RCC 7860 (cell line): ENCODE measurements at regions not wholly inside any gene's neighbourhood (a gene's known extent, or its start where the extent isn't known, plus 50 kb on each side); places are given as distances from the start of the nearest gene placed in this dataset.
"Not testable (repeated sequence)": the region's sequence is repeated elsewhere in the genome, so short reads cannot be mapped to it uniquely, and the experiment has no call there.

Source experiments
- DNase-seq: peaks from one replicate; pipeline ENCODE4 v3.0.0-alpha.2; 2015; ENCODE audit warnings: low spot score
- FAIRE-seq: peaks from 2 replicates; lab custom pipeline; 2012; peaks lifted over from hg19 to GRCh38; lab: Jason Lieb, UNC

DNA sequence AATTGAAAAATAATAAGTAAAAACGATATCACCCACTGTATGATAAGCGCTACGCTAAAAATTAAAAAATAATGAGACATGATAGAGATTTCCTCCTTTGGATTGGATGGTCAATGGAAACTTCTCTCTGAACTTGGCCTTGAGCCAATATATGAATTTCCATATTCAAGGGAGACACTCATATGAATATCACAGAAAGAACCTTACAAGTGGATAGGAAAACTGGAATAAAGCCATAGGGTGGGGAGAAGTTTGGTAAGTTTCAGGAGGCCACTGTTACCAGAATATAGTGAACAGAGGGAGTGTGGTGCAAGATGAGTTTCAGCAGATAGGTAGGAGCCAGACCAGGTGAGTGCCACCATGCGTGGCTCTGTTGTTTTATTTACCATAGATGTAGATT lies 147.2 kb downstream of the SEM1 start:
- DNase-seq (no peak), FAIRE-seq (no peak)

DNA sequence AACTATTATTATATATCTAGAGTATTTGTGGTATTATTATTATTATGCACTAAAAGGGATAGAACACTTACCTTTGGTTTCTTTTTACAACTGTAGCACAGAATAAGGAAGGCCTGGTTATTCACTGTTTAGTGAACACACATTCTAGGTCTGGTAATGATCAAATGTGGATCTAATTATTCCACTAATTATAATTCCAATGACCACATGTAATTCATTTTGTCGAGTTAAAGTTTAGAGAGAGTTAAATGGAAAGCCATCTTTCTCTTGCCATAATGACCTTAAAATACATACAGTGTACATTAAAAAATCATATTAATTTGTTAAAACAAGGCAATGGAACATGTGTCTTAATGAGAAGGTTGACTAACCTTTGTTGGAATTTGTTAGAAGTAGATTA lies 147.8 kb downstream of the SEM1 start:
- no peak for FAIRE-seq
- DNase-seq: no peak

DNA sequence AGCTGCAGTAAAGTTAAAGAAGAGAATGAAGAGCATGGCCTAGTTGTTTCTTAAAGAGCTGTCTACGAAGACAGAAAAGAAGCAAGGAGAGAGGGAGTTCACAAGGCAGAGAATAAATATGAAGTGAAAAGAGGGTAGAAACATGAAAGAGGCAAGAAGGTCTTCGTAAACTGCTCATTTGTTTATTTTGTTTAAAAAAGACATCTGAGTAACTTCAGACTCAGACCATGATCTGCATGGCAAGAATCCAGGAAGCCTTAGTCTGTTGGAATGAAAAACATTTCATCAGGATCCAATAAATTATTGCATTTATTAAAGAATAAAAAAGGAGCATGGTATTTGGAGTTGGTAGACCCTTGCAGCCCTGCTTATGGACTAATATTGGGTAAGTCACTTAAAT lies 151.1 kb downstream of the SEM1 start:
- DNase-seq: no peak
- no peak for FAIRE-seq

DNA sequence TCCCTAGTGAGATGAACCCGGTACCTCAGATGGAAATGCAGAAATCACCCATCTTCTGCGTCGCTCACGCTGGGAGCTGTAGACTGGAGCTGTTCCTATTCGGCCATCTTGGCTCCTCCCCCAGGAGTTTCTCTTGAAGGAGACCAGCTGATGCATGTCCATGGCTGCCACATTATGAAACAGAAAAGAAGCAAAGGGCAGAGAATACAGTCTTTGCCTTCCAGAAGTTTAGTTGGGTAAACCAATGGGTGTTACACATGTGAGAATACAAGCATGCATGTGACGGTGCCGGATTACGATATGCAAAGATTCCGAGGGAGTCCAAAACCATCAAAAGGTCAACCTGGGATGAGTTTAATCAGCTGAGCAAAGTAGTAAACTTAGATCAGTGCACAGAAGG lies 151.6 kb downstream of the SEM1 start:
- no peak for DNase-seq
- no peak for FAIRE-seq

DNA sequence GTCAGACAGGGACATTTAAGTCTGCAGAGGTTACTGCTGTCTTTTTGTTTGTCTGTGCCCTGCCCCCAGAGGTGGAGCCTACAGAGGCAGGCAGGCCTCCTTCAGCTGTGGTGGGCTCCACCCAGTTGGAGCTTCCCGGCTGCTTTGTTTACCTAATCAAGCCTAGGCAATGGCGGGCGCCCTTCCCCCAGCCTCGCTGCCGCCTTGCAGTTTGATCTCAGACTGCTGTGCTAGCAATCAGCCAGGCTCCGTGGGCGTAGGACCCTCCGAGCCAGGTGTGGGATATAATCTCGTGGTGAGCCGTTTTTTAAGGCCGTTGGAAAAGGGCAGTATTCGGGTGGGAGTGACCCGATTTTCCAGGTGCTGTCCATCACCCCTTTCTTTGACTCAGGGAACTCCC lies 152.0 kb downstream of the SEM1 start:
- DNase-seq, FAIRE-seq: not testable (repeated sequence)

DNA sequence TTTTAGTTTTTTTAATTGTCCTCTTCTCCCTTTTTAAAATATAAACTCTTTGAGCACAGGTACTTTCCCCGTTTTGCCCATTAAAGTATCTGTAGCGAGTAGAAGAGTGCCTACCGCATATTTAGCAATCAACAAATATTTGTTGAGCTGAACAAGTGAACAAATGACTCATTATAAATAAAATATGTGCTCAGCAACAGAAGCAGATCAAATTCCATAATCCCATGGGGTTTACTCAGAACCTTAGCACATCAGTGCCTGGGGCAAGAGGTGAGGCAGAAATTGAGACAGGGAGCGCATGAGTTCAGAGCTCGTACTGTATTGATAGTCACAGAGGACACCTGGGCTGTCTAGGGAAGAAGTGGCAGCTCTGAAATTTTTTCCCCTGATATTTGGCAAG lies 161.0 kb downstream of the SEM1 start:
- FAIRE-seq (no peak), DNase-seq (no peak)

DNA sequence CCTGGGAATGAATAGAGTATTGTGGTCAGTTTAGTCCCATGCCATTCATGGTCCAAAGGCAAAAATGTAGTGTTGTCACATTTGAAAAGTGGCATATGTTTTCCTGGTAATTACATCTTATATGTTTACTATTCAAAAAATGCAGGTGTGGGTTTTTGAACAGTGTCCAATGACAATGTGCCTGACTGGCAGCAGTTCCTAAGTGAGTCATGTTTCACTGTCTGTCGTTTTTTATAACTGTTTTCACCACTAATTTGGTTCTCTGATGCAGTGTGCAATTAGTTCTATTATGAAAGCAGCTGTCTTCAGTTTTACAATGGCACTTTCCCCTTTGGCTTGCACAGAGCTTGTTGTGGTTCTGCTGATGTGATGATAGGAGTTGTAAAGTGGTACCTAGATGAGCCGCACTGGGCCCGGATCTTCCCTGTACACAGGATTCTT lies 162.3 kb downstream of the SEM1 start:
- no peak for FAIRE-seq
- DNase-seq: no peak

DNA sequence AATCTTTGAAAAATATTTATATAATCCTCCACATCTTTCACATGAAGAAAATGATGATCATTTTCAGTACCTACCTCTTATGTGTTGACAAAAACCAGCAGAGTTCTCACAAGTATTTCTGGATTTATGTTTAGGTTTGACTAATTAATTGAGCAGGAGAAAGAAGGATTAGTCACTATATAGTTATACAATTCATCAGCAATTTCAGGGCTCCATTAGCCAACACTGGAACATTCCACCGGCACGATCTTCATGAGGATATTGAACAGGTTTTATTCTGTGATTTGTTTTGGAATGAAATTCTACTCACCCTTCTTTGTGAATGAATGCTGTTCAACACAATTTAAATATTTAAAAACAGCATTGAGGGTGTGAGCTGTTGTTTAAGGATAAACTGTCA lies 163.2 kb downstream of the SEM1 start:
- no peak for FAIRE-seq
- DNase-seq: no peak

DNA sequence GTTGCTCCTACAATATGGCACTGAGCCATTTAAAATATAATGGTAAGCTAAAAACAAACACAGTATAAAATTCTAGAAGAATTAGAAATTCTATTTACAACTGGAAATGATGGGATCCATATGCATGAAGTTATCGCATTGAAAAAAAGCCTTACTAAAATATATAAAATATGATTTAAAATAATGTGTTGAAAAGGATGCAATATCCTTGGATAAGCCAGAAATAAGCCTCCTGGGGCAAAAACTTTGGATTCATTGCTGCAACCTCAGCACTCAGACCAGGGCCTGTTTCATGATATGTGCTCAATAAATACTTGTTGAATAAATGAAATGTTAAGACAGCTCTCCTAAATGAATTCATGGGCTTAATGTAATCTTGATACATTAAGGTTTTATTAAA lies 170.2 kb downstream of the SEM1 start:
- FAIRE-seq (no peak), DNase-seq (no peak)

DNA sequence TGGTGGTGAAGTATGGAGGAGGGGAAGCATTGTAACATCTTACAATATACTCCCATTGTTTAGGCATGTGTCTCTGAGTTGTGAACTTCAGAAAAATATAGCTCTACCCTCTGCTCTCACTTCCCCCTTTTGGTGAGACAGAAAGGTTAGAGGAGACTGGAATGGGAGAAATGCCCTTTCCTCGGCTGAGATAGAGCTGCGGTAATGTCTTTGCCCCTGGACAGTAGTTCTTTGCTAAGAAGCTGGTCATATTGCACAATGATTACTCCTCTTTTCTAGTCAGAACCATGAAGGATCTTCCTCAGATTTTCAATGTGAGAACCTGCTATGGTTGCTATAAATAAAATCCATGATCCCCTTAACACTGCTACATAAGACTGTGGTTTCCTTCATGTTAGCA lies 171.0 kb downstream of the SEM1 start:
- DNase-seq (no peak), FAIRE-seq (no peak)

DNA sequence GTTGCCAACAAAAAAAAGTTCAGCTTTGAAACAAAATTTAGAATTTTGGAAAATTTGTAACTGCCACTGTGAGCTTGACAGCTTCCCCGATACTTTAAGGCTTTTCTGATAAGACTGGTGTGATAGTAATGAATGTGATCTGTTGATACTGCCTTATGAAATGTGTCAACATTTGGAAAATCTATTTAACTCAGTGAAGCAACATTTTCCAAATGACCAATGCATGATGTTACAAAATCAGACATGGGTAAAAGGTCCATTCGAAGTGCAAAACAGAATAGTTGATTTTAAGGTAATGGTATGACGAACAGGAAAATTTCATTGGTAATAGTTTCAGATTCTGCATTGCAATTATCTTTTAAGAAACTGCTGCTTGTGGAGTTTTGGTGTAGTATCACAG lies 175.4 kb downstream of the SEM1 start:
- no peak for FAIRE-seq
- no peak for DNase-seq

DNA sequence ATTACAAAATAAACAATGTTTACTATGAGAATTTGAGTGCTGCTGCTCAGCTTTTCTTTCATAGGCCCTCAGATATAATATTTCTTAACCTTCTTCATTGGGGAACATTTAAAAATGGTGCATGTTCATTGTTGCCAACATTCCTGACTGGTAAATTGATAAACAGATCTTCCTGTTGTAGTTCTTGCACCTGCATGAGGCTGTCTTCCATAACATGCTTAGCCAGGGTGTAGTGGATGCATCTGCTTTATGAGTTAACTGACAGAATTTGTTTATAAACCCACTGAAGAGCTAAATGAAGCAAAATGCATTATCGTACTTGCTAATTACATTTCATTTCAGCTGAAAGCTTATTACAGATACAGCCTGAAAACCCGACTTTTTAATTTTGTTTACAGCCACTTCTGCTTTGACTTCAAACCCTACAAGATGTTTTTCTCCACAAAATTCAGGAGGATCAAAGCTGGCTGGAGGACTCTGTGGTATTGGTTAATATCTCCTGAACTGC lies 177.2 kb downstream of the SEM1 start:
- no peak for FAIRE-seq
- DNase-seq: no peak

DNA sequence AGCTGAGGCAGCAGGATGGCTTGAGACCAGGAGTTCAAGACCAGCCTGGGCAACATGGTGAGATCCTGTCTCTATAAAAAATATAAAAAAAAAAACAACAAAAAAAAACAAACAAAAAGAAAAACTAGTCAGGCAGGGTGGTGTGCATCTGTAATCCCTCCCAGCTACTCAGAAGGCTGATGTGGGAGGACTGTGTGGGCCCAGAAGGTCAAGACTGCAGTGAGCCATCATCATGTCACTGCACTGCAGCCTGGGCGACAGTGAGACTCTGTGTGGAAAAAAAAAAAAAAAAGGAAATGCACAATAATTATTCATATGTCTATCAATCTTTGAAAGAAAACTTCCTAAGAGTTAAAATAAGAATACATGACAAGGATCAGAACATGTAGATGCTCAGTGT lies 178.3 kb downstream of the SEM1 start:
- FAIRE-seq: no peak
- no peak for DNase-seq

DNA sequence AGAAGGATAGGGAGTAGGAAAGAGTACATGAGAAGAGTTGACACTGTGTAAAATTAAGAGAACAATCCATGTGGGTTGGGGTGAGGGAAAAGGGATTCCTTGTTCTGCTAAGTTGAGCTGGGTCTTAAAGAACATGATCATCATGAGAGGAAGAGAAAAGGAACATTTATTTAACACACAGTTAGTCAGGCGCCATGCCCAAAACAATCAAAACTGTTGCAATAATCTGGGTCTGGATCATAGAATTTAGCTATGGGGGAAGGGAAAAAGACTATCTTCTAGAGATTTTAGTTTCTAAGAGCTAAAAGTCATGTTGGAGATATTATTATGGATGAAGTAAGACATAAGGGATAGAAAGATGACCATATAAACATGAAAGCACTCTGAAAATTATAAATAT lies 178.9 kb downstream of the SEM1 start:
- FAIRE-seq: no peak
- no peak for DNase-seq

DNA sequence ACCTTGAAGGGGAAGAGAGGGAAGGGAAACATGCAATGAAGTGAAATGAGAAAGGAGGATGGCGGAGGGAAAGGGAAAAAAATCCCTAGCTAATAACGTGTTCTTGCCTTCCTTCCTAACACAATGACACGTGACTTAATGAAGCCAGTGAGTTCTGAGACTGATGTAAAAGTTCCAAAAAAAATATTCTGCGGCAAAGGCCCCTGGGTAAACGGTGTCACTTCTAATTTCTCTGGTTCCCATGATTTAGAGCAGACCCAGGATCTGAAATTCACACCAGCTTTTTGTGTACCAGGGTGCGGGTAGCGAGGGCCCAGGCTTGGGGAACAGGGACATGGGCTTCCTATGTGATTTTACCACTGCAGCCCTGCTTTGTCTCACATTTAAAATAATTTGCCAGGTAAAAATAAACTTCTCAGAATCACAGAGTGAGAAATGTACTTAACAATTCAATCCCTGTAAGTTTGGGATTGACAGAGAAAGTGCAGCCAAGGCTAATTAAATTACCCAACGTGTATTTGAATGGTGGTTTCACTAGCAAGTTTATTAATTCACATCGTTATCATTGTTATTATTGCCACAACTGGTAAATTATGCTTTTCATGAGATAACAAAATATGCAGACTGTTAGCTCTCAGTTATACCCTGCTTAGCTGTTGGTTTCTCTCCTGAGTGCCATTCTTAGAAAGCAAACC lies 182.4 kb downstream of the SEM1 start:
- DNase-seq (no peak), FAIRE-seq (no peak)

DNA sequence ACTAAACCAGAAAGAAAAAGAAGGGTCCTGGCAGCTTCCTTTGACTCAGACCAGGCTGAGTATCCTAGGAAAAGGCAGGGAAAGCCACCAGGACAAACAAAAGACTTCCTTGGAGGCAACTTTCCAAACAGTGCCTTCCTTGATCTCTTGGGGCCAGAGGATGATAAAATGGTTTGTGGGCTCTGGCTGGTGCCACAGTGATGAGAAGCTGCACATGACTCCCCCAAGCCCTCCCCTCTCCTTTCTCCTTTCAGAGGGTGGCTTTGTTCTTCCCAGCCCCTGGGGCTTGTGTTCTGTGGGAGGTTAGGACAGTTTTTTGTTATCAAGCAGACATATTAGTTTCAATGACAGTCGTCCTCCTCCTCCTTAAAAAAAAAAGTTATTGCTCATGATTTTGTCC lies 183.2 kb downstream of the SEM1 start:
- FAIRE-seq: no peak

DNA sequence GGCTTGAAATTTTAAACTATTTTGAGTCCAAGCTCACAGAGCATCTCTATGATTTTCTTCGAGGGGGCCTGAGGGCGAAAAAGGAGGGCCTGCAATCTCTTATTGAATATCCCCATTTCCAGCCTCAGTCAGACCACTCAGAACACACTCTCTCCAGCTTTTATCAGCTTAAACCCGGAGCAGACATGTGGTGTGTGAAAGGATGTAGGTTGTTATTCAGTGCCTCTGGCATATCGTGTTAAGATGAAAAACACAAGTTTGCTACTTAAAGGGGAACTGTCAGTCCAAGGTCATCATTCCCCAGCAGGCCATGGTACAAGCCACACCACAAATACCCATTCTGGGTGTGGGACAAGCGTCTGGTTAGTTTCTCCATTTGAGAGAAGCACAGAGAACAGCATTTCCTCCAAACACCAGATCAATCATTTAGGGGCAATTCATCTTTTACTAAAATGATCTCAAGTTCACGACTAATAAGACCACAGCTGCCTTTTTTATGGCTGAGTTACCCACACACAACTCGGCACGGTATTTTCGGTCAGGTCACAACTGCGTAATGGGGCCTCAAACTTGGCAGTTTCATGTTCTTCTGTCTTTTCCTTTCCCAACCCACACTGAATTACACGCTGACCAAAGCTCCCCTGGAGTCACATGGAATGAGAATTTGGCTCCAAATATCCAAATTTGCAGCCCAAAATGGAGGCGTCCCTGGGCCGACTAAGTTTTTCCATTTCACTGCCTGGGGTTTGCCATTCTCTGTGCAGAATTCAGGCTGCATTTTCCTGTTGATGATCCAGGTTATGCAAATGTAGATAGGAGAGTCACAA lies 188.4 kb downstream of the SEM1 start:
- DNase-seq: no peak

More for the DNA sequence above, 183.2 kb downstream of the SEM1 start:
- DNase-seq: no peak

DNA sequence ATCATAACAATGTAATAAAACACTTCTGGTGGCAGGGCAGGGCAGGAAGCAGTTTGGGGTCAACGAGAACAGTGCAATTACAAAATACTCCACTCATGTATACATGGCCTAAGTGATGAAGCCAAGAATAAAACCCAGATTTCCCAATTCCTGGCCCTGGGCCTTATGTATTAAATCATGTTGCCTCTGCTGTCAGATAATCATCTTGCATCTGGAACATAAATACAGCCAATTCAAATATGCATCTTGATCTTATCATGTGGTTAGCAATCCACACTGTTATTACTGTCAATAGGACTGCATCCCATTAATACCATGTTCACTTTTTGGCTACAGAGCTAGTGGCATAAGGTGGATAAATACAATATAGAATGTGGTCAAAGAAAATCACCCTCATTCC lies 186.5 kb upstream of the SLC25A13 start:
- no peak for DNase-seq
- FAIRE-seq: no peak

More for the DNA sequence above, 188.4 kb downstream of the SEM1 start:
- no peak for FAIRE-seq

DNA sequence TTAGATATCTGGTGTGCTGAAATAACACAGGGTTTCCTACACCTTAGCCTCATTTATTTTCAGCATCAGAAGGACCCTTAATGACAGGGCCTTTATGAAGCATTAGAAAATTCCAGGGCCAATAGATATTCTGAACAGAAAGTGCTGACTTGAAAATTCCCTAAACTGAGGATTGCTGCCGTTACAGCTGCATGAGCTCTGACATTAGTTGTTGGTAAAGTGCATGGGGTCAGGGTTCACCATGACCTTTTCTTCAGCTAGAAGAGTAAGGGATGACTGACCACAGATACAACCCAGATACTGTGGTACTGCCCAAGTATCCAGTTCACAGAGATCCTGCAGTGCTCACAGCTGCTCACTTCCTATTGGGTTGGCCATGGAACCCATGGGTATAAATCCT lies 181.7 kb upstream of the SLC25A13 start:
- DNase-seq (no peak), FAIRE-seq (no peak)

DNA sequence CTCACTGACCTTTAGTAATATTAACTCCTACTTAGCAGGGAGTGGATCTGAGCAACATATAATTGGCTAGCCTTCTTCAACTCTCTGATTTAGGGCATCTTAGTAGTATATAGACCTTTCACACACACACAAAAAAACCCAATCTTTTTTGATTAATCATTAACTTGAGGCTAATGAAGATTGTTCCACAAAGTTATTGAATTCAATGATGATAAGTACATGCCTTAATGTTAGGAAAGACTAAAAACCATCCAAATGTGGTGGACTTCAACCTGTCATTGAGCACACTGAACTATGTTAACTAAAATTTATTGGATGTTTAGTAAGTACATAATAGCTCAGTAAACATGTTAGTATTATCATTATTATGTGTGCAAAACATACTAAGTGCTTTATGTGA lies 179.4 kb upstream of the SLC25A13 start:
- FAIRE-seq: no peak
- no peak for DNase-seq

DNA sequence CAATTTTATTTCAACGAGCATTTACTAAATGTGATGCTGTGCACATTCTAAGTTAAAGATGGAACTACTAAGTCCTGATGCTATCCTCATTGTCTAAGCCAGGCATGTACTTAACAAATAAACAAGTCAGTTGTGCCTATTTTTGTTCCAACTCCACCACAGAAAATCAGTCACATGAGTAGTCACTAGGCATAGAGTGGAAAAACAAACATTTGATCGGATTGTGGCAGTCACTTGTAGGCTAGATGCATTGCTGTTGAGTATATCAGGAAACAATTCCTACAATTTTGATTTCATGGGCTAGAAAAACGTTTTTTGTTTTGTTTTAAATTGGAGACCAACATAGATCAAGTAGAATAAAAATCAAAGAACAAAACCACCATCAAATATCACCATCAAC lies 177.6 kb upstream of the SLC25A13 start:
- DNase-seq (no peak), FAIRE-seq (no peak)

DNA sequence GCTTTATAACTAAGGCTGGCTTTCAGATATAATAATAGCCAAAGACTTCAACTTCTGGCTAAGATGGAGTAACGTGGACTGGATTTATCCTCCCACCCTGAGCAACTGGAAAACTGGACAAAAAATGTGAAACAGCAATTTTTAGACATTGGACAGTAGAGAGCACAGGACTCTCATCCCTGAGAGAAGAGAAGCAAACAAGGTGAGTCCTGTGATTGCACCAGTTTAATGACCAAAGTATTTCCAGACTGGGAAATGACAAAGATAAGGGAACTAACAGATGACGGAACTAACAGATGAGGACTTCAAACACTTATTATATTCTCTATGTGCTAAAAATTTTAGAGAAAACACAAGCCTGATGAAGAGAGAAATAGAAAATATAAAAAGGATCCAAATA lies 175.7 kb upstream of the SLC25A13 start:
- DNase-seq: no peak
- no peak for FAIRE-seq
